Mucosa of descending colon (tissue), 3 donors: ENCODE measurements at regions not wholly inside any gene's neighbourhood (a gene's known extent, or its start where the extent isn't known, plus 50 kb on each side); places are given as distances from the start of the nearest gene placed in this dataset.

Experiments
- ATAC-seq: fragments of 200-7000 bp; cut with Tn5 transposase; one replicate; pipeline ENCODE4 v1.9.1; 2020; ENCODE audit warnings: mild to moderate bottlenecking, moderate library complexity
- DNase-seq, 3 donors: peaks; one replicate each; pipeline ENCODE4 v3.0.0-alpha.2; 2020
- H3K36me3 ChIP-seq: fragments of 200-600 bp; one replicate; pipeline ENCODE4 v1.8.0; 2021; ENCODE audit warnings: low read depth, mild to moderate bottlenecking
- H3K4me1 ChIP-seq: fragments of 200-600 bp; one replicate; pipeline ENCODE4 v1.8.0; 2021; ENCODE audit warnings: low read depth, mild to moderate bottlenecking
- H3K4me3 ChIP-seq: fragments of 200-600 bp; one replicate; pipeline ENCODE4 v1.8.0; 2021; ENCODE audit warnings: mild to moderate bottlenecking
- H3K9me3 ChIP-seq: fragments of 200-600 bp; one replicate; pipeline ENCODE4 v1.8.0; 2021; ENCODE audit warnings: mild to moderate bottlenecking
- intact Hi-C, 2 donors: fragments of 100-400 bp; cut with DNase I in 1 of 2; cut with micrococcal nuclease in 1 of 2; formaldehyde crosslinking; loops; one replicate each; pipeline versions ENCODE4 v1.11.0 to v1.11.1; 2022; cut with DNase I, micrococcal nuclease
- TF ChIP-seq, protein P1 (sequence below): fragments of 200-600 bp; IDR thresholded peaks from one replicate; pipeline ENCODE4 v1.8.0; 2022; ENCODE audit warnings: antibody characterized with exemption, mild to moderate bottlenecking
- donor health status: DM: no; HTN: no; CAD: no; lungs with moderate emphysema.
- donor health status: DM: no; HTN: no; CAD: no.
- donor health status: DM: no; HTN: yes; CAD: no.

DNA sequence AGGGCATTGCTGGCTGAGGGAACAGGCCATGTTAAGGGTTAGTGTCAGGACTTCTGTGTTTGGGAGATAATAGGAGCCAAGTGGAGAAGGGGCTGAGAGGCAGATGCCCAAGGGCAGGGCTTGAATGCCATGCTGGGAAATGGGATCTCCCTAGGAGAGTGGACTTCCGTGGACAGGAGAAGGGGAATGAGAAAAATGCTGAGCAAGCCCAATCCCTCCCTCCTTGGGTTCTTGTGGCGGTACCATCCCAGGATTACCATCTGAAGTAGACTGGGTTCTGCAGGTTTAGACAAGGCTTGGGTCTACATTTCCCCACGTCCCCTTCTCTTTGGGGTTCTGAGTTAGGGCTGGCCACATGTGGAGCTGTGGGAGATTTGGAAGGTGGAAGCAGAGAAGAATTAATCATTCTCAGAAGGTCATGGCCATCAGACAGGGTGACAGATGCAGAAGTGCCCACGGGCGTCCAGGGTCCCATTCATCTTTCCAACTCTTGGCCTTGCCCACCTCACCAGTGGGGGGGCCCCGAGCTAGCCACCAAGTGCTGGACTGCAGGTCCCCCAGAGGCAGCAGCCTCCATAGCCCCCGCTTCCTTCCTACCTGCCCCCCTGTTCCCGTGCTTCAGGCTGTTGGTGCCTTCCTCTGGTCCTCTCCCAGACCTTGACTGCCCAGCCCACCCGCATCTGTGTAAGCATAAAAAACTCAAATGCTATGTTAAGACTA lies 354.8 kb downstream of the RPS24 start:
- ATAC-seq (no peak), DNase-seq (no peak)
- no peaks in the 10 kb centered on the region for H3K4me1 ChIP-seq
- intact Hi-C loops = no loop called here
- no peaks in the 10 kb centered on the region for H3K36me3 ChIP-seq
- H3K9me3 ChIP-seq = no peaks in the 10 kb centered on the region
- TF ChIP-seq, protein P1, sequence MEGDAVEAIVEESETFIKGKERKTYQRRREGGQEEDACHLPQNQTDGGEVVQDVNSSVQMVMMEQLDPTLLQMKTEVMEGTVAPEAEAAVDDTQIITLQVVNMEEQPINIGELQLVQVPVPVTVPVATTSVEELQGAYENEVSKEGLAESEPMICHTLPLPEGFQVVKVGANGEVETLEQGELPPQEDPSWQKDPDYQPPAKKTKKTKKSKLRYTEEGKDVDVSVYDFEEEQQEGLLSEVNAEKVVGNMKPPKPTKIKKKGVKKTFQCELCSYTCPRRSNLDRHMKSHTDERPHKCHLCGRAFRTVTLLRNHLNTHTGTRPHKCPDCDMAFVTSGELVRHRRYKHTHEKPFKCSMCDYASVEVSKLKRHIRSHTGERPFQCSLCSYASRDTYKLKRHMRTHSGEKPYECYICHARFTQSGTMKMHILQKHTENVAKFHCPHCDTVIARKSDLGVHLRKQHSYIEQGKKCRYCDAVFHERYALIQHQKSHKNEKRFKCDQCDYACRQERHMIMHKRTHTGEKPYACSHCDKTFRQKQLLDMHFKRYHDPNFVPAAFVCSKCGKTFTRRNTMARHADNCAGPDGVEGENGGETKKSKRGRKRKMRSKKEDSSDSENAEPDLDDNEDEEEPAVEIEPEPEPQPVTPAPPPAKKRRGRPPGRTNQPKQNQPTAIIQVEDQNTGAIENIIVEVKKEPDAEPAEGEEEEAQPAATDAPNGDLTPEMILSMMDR = no peak
- H3K4me3 ChIP-seq = no peak overlapping the region

DNA sequence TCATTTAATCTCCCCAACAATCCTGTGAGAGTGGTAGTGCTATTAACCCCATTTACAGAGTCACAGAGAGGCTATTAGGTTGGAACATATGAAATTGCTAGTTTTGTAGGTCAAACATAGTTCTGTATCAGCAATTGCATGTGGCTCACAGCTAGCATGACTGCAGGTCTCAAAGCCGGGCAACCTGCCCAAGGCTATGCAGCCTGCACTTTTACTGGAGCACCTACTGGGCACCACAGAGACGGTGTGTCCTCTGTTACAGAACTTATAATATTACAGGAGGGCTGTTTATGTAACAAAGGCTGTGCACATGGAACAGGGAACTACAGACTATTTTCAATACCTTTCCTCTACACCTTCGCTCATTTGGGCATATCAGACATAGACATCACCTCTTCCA lies 355.8 kb downstream of the RPS24 start:
- TF ChIP-seq, protein P1 = no peak
- Histone ChIP-seq H3K4me3 (no peak overlapping the region), H3K4me1 (no peaks in the 10 kb centered on the region), H3K36me3 (no peaks in the 10 kb centered on the region), H3K9me3 (no peaks in the 10 kb centered on the region)
- no peak for ATAC-seq
- intact Hi-C loops = no loop called here
- DNase-seq = no peak

DNA sequence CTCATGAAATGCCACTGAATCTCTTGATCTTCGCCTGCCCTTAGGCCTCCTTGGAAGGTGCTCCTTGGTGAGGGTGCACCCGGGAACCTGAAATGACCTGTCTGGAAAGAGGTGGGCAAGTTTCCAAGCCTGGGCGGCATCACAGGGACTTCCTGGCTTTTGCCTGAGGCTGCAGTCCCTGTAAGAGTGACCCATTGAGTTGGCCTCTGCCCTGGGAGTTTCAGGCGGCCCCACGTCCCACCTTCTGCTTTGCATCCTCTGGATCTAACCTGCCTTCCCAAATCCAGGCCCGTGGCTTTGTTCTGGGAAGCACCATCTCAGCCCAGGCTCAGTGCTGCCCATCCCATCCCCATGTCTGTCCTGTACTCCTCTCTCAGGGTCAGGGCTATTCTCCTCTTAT lies 356.4 kb downstream of the RPS24 start:
- no peak overlapping the region for H3K4me3 ChIP-seq
- H3K9me3 ChIP-seq = no peaks in the 10 kb centered on the region
- TF ChIP-seq, protein P1 = no peak
- intact Hi-C loops = no loop called here
- H3K36me3 ChIP-seq = no peaks in the 10 kb centered on the region
- no peaks in the 10 kb centered on the region for H3K4me1 ChIP-seq
- ATAC-seq (no peak), DNase-seq (no peak)

DNA sequence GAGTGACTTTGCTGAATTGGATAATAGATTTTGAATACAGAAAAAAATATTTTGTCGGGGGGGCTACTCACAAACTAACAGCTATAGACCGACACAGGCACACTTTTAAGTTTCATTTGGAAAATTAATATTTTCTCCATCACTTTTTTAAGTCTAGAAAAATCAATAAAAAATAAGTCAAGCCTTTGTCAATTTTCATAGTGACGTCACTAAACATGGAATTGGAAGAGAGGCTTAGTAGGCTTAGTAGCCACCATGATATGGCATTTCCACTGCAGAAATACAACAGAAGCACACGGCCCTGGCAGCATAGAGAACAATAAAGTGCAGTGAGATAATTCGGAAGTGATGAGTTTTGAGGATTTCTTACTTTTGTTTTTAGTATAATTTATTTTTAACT lies 357.2 kb downstream of the RPS24 start:
- DNase-seq (no peak), ATAC-seq (no peak)
- H3K36me3 ChIP-seq = no peaks in the 10 kb centered on the region
- intact Hi-C loops = no loop called here
- no peak overlapping the region for H3K4me3 ChIP-seq
- TF ChIP-seq, protein P1 = no peak
- no peaks in the 10 kb centered on the region for H3K4me1 ChIP-seq
- H3K9me3 ChIP-seq = no peaks in the 10 kb centered on the region

DNA sequence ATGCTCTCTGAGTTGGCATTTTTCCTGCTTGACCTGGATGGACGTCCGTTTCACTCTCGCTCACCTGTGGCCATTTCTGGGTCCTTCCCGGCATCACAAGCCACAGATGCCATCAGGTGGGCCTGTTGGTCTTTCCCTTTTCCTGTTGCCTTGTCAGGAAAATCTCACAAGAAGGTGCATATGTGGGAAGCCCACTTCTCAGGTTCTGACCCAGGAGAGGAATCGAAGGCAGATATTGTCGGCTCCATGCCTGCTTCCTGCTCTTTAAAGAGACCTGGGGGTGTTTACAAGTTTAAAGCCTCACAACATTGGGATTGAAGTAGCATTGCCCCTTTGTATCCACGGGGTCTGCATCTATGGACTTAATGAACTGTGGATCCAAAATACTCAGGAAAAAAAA lies 357.9 kb downstream of the RPS24 start:
- Histone ChIP-seq H3K9me3 (no peaks in the 10 kb centered on the region), H3K4me1 (no peaks in the 10 kb centered on the region), H3K36me3 (no peaks in the 10 kb centered on the region), H3K4me3 (no peak overlapping the region)
- intact Hi-C loops = no loop called here
- no peak for DNase-seq
- TF ChIP-seq, protein P1 = no peak
- no peak for ATAC-seq

DNA sequence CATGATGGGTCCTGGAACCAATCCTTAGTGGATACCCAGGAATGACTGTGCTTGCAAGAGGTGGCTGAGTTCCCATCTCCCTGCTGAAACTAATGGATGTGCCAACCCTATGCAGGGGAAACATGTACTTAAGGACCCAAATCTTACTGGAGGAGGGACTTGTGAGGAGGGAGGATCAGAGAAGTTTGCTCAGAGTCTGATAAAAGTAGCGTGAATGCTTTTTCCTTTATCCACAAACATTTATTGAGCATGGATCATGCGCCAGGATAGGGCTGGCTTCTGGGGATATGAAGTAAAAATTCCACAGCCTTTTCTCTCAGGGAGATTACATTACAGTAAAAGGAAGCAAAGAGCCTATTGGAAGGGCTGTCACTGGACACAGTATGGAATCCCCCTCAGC lies 358.5 kb downstream of the RPS24 start:
- Histone ChIP-seq H3K4me3 (no peak overlapping the region), H3K36me3 (no peaks in the 10 kb centered on the region), H3K9me3 (no peaks in the 10 kb centered on the region), H3K4me1 (no peaks in the 10 kb centered on the region)
- DNase-seq = no peak
- intact Hi-C loops = no loop called here
- TF ChIP-seq, protein P1 = no peak
- no peak for ATAC-seq
